K562 (cell line): ENCODE measurements at regions not wholly inside any gene's neighbourhood (a gene's known extent, or its start where the extent isn't known, plus 50 kb on each side); places are given as distances from the start of the nearest gene placed in this dataset.

Experiments
- EZH2 ChIP-seq: IDR thresholded peaks from 2 replicates; pipeline ENCODE4 v1.6.1; 2012; ENCODE audit warnings: low read depth, mild to moderate bottlenecking, inconsistent platforms, low read length, borderline replicate concordance
- FOXK1 ChIP-seq: sonication (generic); formaldehyde crosslinking; IDR thresholded peaks from 2 replicates; pipeline ENCODE4 v1.8.0; 2022; ENCODE audit warnings: missing genetic modification reagents, mild to moderate bottlenecking, borderline replicate concordance
- HNRNPUL1 ChIP-seq: fragments of 200-400 bp; formaldehyde crosslinking; IDR thresholded peaks from 2 replicates; pipeline ENCODE4 v1.6.1; 2017; ENCODE audit warnings: low read length
- IRF2 ChIP-seq: sonication (generic); formaldehyde crosslinking; IDR thresholded peaks from 2 replicates; pipeline ENCODE4 v1.8.1; 2022; ENCODE audit warnings: mild to moderate bottlenecking, missing genetic modification reagents
- RBM25 ChIP-seq: fragments of 200-400 bp; formaldehyde crosslinking; IDR thresholded peaks from 2 replicates; pipeline ENCODE4 v1.6.1; 2018; ENCODE audit warnings: low read length, low read depth, moderate library complexity; ENCODE audit not compliant: severe bottlenecking
- SMAD3 ChIP-seq: fragments of 450-650 bp; formaldehyde crosslinking; conservative IDR thresholded peaks from 2 replicates; pipeline ENCODE4 v1.4.0; 2020; ENCODE audit warnings: mild to moderate bottlenecking
- ZNF12 ChIP-seq: sonication (generic); formaldehyde crosslinking; IDR thresholded peaks from 2 replicates; pipeline ENCODE4 v1.4.0; 2020; ENCODE audit warnings: mild to moderate bottlenecking, missing genetic modification reagents
- ZNF121 ChIP-seq: sonication (generic); formaldehyde crosslinking; conservative IDR thresholded peaks from 2 replicates; pipeline ENCODE4 v1.8.0; 2022; ENCODE audit warnings: missing genetic modification reagents
- TF ChIP-seq, protein P1 (sequence below): IDR thresholded peaks from 2 replicates; pipeline ENCODE4 v1.6.1; 2012; ENCODE audit warnings: low read depth, low read length, improper control_type of control experiment, borderline replicate concordance
- TF ChIP-seq, protein P2 (sequence below): sonication (generic); formaldehyde crosslinking; IDR thresholded peaks from 2 replicates; pipeline ENCODE4 v1.8.1; 2023; ENCODE audit warnings: mild to moderate bottlenecking, missing genetic modification reagents, moderate library complexity

DNA sequence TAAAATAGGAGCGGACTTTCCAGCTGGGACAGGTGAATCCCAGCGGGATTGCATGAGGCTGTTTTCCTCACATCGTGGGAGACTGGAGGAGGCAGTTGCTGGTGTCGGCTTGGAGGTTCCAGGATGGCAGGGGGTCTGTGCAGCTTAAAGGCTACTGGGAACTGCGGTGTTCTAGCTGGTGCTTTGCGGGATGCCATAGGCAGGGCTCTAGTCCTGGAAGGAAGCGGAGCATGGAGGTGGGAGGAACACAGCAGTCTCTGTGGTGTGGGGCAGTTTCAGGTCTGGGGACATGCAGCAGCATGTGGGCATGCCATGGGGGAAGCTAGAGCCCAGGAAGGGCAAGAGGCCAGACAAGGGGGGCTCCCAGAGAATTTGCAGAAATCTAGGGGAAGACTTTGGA is 141.5 kb downstream of the NSG2 start (continued):
- TF ChIP-seq, protein P1, sequence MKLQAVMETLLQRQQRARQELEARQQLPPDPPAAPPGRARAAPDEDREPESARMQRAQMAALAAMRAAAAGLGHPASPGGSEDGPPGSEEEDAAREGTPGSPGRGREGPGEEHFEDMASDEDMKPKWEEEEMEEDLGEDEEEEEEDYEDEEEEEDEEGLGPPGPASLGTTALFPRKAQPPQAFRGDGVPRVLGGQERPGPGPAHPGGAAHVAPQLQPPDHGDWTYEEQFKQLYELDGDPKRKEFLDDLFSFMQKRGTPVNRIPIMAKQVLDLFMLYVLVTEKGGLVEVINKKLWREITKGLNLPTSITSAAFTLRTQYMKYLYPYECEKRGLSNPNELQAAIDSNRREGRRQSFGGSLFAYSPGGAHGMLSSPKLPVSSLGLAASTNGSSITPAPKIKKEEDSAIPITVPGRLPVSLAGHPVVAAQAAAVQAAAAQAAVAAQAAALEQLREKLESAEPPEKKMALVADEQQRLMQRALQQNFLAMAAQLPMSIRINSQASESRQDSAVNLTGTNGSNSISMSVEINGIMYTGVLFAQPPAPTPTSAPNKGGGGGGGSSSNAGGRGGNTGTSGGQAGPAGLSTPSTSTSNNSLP: no peak
- TF ChIP-seq SMAD3 (CRISPR knock-in tag) (no peak), RBM25 (no peak), FOXK1 (CRISPR knock-in tag) (no peak), ZNF12 (CRISPR knock-in tag) (no peak), HNRNPUL1 (no peak), IRF2 (CRISPR knock-in tag) (no peak), EZH2 (no peak), ZNF121 (CRISPR knock-in tag) (no peak)
- TF ChIP-seq, protein P2, sequence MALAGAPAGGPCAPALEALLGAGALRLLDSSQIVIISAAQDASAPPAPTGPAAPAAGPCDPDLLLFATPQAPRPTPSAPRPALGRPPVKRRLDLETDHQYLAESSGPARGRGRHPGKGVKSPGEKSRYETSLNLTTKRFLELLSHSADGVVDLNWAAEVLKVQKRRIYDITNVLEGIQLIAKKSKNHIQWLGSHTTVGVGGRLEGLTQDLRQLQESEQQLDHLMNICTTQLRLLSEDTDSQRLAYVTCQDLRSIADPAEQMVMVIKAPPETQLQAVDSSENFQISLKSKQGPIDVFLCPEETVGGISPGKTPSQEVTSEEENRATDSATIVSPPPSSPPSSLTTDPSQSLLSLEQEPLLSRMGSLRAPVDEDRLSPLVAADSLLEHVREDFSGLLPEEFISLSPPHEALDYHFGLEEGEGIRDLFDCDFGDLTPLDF: no peak
